ENCODE measurements at regions not wholly inside any gene's neighbourhood (a gene's known extent, or its start where the extent isn't known, plus 50 kb on each side); places are given as distances from the start of the nearest gene placed in this dataset.
A peak's percentile ranks its signal among the peaks of the same experiment; 100 is the strongest.
"Not testable (repeated sequence)": the region's sequence is repeated elsewhere in the genome, so short reads cannot be mapped to it uniquely, and the experiment has no call there.

GRCh38 chr20:5390720-5391119 is 74.0 kb upstream of the PROKR2 start:
- Histone ChIP-seq H3K27me3 (no peaks in the 10 kb centered on the region), H3K4me1 (no peaks in the 10 kb centered on the region), H3K36me3 (no peaks in the 10 kb centered on the region), H3K9me3 (peaks cover 0 to 6% (median 0%) of the 10 kb centered on the region in 12 donors), H3K4me3 (no peak overlapping the region), H3K27ac (no peak overlapping the region)
- ATAC-seq (peak in 1 of 4 donors; percentile 36), DNase-seq (no peak)
- intact Hi-C loops (cut with DNase I): no loop called here
- WGBS, 4 donors: 10 to 22% (median 14%) methylated on average over 3 of the region's 3 CpGs
- TF ChIP-seq CTCF (IDR thresholded peaks at IDR 0.05) (no peak), POLR2A (IDR thresholded peaks at IDR 0.05) (no peak)

GRCh38 chr20:5386846-5387245 is 70.1 kb upstream of the PROKR2 start:
- intact Hi-C loops (cut with DNase I): not testable (repeated sequence)
- 62 to 70% (median 65%) methylated on average over 3 of the region's 3 CpGs for WGBS, 4 donors

GRCh38 chr20:5381527-5381926 is 64.8 kb upstream of the PROKR2 start:
- peaks cover 0 to 13% (median 10%) of the 10 kb centered on the region in 12 donors for H3K9me3 ChIP-seq
- DNase-seq; H3K27ac ChIP-seq; H3K4me3 ChIP-seq; ATAC-seq; H3K36me3 ChIP-seq; intact Hi-C loops (cut with DNase I); H3K4me1 ChIP-seq; H3K27me3 ChIP-seq: not testable (repeated sequence)
- 87 to 94% (median 91%) methylated on average over 7 of the region's 7 CpGs for WGBS, 4 donors

More at GRCh38 chr20:5386846-5387245, 70.1 kb upstream of the PROKR2 start:
- ATAC-seq, H3K4me1 ChIP-seq, H3K36me3 ChIP-seq, H3K4me3 ChIP-seq, H3K27me3 ChIP-seq, H3K27ac ChIP-seq, DNase-seq: not testable (repeated sequence)
- H3K9me3 ChIP-seq: peaks cover 0 to 17% (median 10%) of the 10 kb centered on the region in 12 donors

- H3K9me3 ChIP-seq: no peaks in the 10 kb centered on the region
- no peak for DNase-seq
- no peak for ATAC-seq
- no peaks in the 10 kb centered on the region for H3K36me3 ChIP-seq
- H3K4me1 ChIP-seq: no peaks in the 10 kb centered on the region
- H3K27ac ChIP-seq: no peak overlapping the region
- no peak overlapping the region for H3K4me3 ChIP-seq
- intact Hi-C loops (cut with DNase I): no loop called here
- no peaks in the 10 kb centered on the region for H3K27me3 ChIP-seq
- TF ChIP-seq CTCF (IDR thresholded peaks at IDR 0.05) (no peak), POLR2A (IDR thresholded peaks at IDR 0.05) (no peak)
- 57 to 89% (median 58%) methylated on average over 1 of the region's 1 CpG for WGBS, 4 donors
Measured at GRCh38 chr20:5377484-5377883, 60.7 kb upstream of the PROKR2 start.

- Histone ChIP-seq H3K27me3 (no peaks in the 10 kb centered on the region), H3K9me3 (no peaks in the 10 kb centered on the region), H3K36me3 (no peaks in the 10 kb centered on the region), H3K4me1 (no peaks in the 10 kb centered on the region), H3K4me3 (no peak overlapping the region), H3K27ac (no peak overlapping the region)
- DNase-seq (no peak), ATAC-seq (no peak)
- TF ChIP-seq CTCF (IDR thresholded peaks at IDR 0.05) (no peak), POLR2A (IDR thresholded peaks at IDR 0.05) (no peak)
- intact Hi-C loops (cut with DNase I): no loop called here
- WGBS, 4 donors: 75 to 81% (median 77%) methylated on average over 6 of the region's 6 CpGs
Measured at GRCh38 chr20:5376228-5376627, 59.5 kb upstream of the PROKR2 start.
